ENCODE measurements at regions not wholly inside any gene's neighbourhood (a gene's known extent, or its start where the extent isn't known, plus 50 kb on each side); places are given as distances from the start of the nearest gene placed in this dataset.

DNA sequence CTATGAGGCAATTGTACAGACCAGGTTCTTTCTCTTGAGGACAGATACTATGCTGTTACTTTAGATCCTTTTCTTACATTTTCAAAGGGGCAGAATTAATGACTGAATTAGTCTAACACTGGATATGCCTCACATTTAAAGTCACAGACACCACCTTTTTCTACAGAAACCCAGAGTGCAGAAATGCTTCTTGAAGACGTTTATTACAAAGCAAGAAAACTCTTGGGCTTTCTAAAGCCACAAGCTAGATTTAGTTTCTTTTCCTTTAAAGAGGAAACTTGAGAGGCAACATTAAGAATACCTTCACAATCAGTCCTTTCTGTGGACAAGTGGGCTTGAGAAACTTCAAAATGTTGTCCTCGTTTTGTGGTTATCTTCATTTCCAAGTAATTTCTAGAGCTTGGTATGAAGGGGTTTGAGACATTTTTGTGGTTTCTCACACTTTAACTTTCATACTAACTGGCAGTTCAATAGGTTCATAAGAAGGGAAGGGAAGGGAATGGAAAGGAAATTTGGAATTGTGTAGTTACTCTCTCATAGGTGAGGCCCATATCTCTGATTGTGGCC is 527.4 kb downstream of the RASEF start:
- Mint-ChIP-seq H3K27ac (no peak overlapping the region), H3K27me3 (ENCODE audit: low read depth in 3 of 3) (no peaks in the 10 kb centered on the region)
- WGBS (ENCODE audit: insufficient coverage): no CpG with 5 or more reads among the region's 2 CpGs

DNA sequence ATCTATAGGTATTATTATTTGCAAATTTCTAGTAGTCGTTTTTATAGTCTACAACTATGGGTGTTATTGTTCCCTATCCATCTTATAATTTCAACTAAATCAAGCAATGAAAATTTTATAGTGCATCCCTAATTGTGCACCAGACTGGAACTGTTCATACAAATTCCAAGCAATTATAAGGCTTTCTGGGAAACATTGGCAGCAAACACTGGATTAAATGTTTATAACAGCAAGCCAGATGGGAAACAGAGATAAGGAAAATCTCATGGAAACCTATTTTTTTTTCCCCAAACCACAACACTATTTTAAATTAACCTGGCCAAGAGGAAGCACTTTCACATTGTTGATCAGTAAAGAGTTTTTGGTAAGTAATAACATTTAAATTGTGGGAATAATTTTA is 524.3 kb downstream of the RASEF start:
- Histone ChIP-seq H4K20me1 (ENCODE audit: insufficient read depth, low read length) (no peaks in the 10 kb centered on the region), H3K4me2 (replicated peaks; ENCODE audit: extremely low read depth, low read length, poor library complexity, severe bottlenecking) (no peak overlapping the region), H3K9me3 (replicated peaks in 1 of 2; ENCODE audit: control insufficient read depth in 1 of 2, insufficient read depth in 1 of 2, low read length in 2 of 2) (no peaks in the 10 kb centered on the region), H3K4me1 (ENCODE audit: control insufficient read depth in 1 of 2, insufficient read depth in 2 of 2, low read length in 2 of 2) (peaks cover 12 to 16% of the 10 kb centered on the region in 2 donors), H3K27me3 (ENCODE audit: control insufficient read depth in 2 of 2, insufficient read depth in 2 of 2, low read length in 2 of 2) (no peaks in the 10 kb centered on the region), H3K27ac (ENCODE audit: low read depth in 1 of 2, low read length in 2 of 2) (no peak overlapping the region), H3K4me3 (replicated peaks in 1 of 3; ENCODE audit: low read depth in 2 of 3, low read length in 3 of 3) (no peak overlapping the region), H3K79me2 (ENCODE audit: insufficient read depth, low read length) (no peaks in the 10 kb centered on the region), H3K9ac (ENCODE audit: insufficient read depth, low read length, poor library complexity, severe bottlenecking) (no peak overlapping the region), H2AFZ (ENCODE audit: insufficient read depth, low read depth, low read length, poor library complexity, severe bottlenecking) (no peak overlapping the region), H3K36me3 (replicated peaks in 1 of 2; ENCODE audit: control insufficient read depth in 1 of 2, insufficient read depth in 2 of 2, low read length in 2 of 2) (no peaks in the 10 kb centered on the region)
- intact Hi-C loops (cut with micrococcal nuclease): no loop called here
- no peak overlapping the region for H3K27ac Mint-ChIP-seq
- no peaks in the 10 kb centered on the region for H3K36me3 Mint-ChIP-seq
- no peak for TF ChIP-seq CTCF (IDR thresholded peaks at IDR 0.05)
- peaks cover 15% of the 10 kb centered on the region for H3K4me1 Mint-ChIP-seq
- H3K4me3 Mint-ChIP-seq: no peak overlapping the region
- H3K9me3 Mint-ChIP-seq: peaks cover 0 to 1% (median 0%) of the 10 kb centered on the region in 7 donors
- no CpG with 5 or more reads among the region's 1 CpG for WGBS (ENCODE audit: insufficient coverage)
- H3K27me3 Mint-ChIP-seq (ENCODE audit: low read depth in 3 of 3): no peaks in the 10 kb centered on the region
- DNase-seq: no peak

More for the DNA sequence above, 527.4 kb downstream of the RASEF start:
- intact Hi-C loops (cut with micrococcal nuclease): no loop called here
- no peak overlapping the region for H3K4me3 Mint-ChIP-seq
- no peaks in the 10 kb centered on the region for H3K9me3 ChIP-seq (replicated peaks in 1 of 2; ENCODE audit: control insufficient read depth in 1 of 2, insufficient read depth in 1 of 2, low read length in 2 of 2)
- no peaks in the 10 kb centered on the region for H3K36me3 Mint-ChIP-seq
- no peak overlapping the region for H3K27ac ChIP-seq (ENCODE audit: low read depth in 1 of 2, low read length in 2 of 2)
- no peak for TF ChIP-seq CTCF (IDR thresholded peaks at IDR 0.05)
- DNase-seq: no peak
- H4K20me1 ChIP-seq (ENCODE audit: insufficient read depth, low read length): no peaks in the 10 kb centered on the region
- no peaks in the 10 kb centered on the region for H3K36me3 ChIP-seq (replicated peaks in 1 of 2; ENCODE audit: control insufficient read depth in 1 of 2, insufficient read depth in 2 of 2, low read length in 2 of 2)
- H3K4me3 ChIP-seq (replicated peaks in 1 of 3; ENCODE audit: low read depth in 2 of 3, low read length in 3 of 3): no peak overlapping the region
- H2AFZ ChIP-seq (ENCODE audit: insufficient read depth, low read depth, low read length, poor library complexity, severe bottlenecking): no peak overlapping the region
- H3K9me3 Mint-ChIP-seq: peaks cover 0 to 1% (median 0%) of the 10 kb centered on the region in 7 donors
- H3K27me3 ChIP-seq (ENCODE audit: control insufficient read depth in 2 of 2, insufficient read depth in 2 of 2, low read length in 2 of 2): no peaks in the 10 kb centered on the region
- no peak overlapping the region for H3K9ac ChIP-seq (ENCODE audit: insufficient read depth, low read length, poor library complexity, severe bottlenecking)
- no peaks in the 10 kb centered on the region for H3K79me2 ChIP-seq (ENCODE audit: insufficient read depth, low read length)
- peaks cover 15% of the 10 kb centered on the region for H3K4me1 Mint-ChIP-seq
- H3K4me2 ChIP-seq (replicated peaks; ENCODE audit: extremely low read depth, low read length, poor library complexity, severe bottlenecking): no peak overlapping the region
- H3K4me1 ChIP-seq (ENCODE audit: control insufficient read depth in 1 of 2, insufficient read depth in 2 of 2, low read length in 2 of 2): peaks cover 12 to 16% of the 10 kb centered on the region in 2 donors

Measured in CD14-positive monocyte (primary cell).